Caco-2 (cell line): ENCODE measurements at regions not wholly inside any gene's neighbourhood (a gene's known extent, or its start where the extent isn't known, plus 50 kb on each side); places are given as distances from the start of the nearest gene placed in this dataset.

Experiments
- BruUV-seq: library from RNA; stranded (reverse); fragments of 400-500 nt; replicated peaks from 2 replicates; lab custom pipeline; 2021; lab: Mats Ljungman, UMichigan
- CTCF ChIA-PET: fragments of 300-600 bp; sonication (Branson Sonifier 250); formaldehyde crosslinking; loops from one replicate; lab custom pipeline; 2022; ENCODE audit warnings: antibody characterized with exemption; lab: Charles Lee
- POLR2A ChIA-PET: fragments of 300-600 bp; sonication (Branson Sonifier 250); formaldehyde crosslinking; loops from one replicate; lab custom pipeline; 2022; ENCODE audit warnings: antibody characterized with exemption; lab: Charles Lee
- DNase-seq, 2 experiments: peaks; one replicate each; pipeline versions ENCODE4 v3.0.0 to v3.0.0-alpha.2; 2020 to 2022
- H3K27me3 ChIP-seq: replicated peaks from 2 replicates; pipeline ENCODE4 v1.6.0; 2011; ENCODE audit warnings: low read length; ENCODE audit not compliant: control insufficient read depth, insufficient read depth
- H3K36me3 ChIP-seq: 2 replicates; pipeline ENCODE4 v1.5.1; 2011; ENCODE audit warnings: low read length; ENCODE audit not compliant: control insufficient read depth, insufficient read depth
- H3K4me1 ChIP-seq: fragments of 250-450 bp; sonication (Bioruptor Pico); 2 replicates; pipeline ENCODE4 v1.5.1; 2020; ENCODE audit warnings: mild to moderate bottlenecking
- H3K4me3 ChIP-seq: 2 replicates; pipeline ENCODE4 v1.5.1; 2011; ENCODE audit warnings: low read depth, mild to moderate bottlenecking, control low read depth, low read length
- H3K9me3 ChIP-seq: fragments of 250-450 bp; sonication (Bioruptor Pico); 2 replicates; pipeline ENCODE4 v1.5.1; 2020; ENCODE audit warnings: mild to moderate bottlenecking, moderate library complexity
- H3K27ac Mint-ChIP-seq: one replicate; pipeline ENCODE4 v1.8.0; 2022; ENCODE audit warnings: mixed read lengths; ENCODE audit not compliant: unreplicated experiment
- H3K27me3 Mint-ChIP-seq: one replicate; pipeline ENCODE4 v1.8.0; 2022; ENCODE audit warnings: mixed read lengths; ENCODE audit not compliant: insufficient read depth, unreplicated experiment
- H3K36me3 Mint-ChIP-seq: one replicate; pipeline ENCODE4 v1.8.0; 2022; ENCODE audit warnings: mild to moderate bottlenecking, mixed read lengths; ENCODE audit not compliant: insufficient read depth, unreplicated experiment
- H3K4me1 Mint-ChIP-seq: one replicate; pipeline ENCODE4 v1.8.0; 2022; ENCODE audit warnings: low read depth, mixed read lengths; ENCODE audit not compliant: unreplicated experiment
- H3K4me3 Mint-ChIP-seq: one replicate; pipeline ENCODE4 v1.8.0; 2022; ENCODE audit warnings: mild to moderate bottlenecking, moderate library complexity, mixed read lengths; ENCODE audit not compliant: unreplicated experiment
- H3K9me3 Mint-ChIP-seq: one replicate; pipeline ENCODE4 v1.8.0; 2022; ENCODE audit warnings: mixed read lengths; ENCODE audit not compliant: unreplicated experiment
- intact Hi-C: fragments of 100-400 bp; cut with micrococcal nuclease; formaldehyde crosslinking; loops from one replicate; pipeline ENCODE4 v1.10.0; 2022; ENCODE audit not compliant: unreplicated experiment
- TF ChIP-seq, protein P1 (sequence below), 2 experiments: fragments of 200-600 bp in 1 of 2; IDR thresholded peaks; 1 replicate in 1 of 2; 2 replicates in 1 of 2; pipeline versions ENCODE4 v1.5.1 to v1.8.0; 2011 to 2022; ENCODE audit warnings: antibody characterized with exemption in 1 of 2, control low read depth in 1 of 2, inconsistent platforms in 1 of 2, low read depth in 1 of 2, low read length in 1 of 2, mild to moderate bottlenecking in 1 of 2, moderate library complexity in 1 of 2; ENCODE audit not compliant: insufficient read depth in 1 of 2, severe bottlenecking in 1 of 2, unreplicated experiment in 1 of 2

DNA sequence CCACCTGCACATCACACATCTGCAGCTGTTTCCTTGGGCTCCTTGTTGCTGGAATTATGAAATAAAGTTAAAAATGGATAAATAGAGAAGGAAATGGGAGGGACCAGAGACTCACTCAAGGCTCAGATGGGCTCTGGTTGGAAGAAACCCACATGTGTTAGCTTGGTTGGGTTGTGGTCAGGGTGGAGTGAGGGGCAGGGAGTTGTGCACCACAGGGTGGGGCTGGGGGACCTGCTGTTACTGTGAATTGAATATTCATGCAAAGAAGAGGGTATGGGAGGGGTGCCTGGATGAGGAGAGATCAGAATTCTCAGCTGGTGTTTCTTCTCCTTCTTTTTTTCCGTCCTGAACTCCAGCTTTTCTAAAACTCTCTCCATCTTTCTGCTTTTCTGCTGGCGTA lies 320.7 kb downstream of the MAP2K4 start:
- Histone ChIP-seq H3K4me1 (no peaks in the 10 kb centered on the region), H3K36me3 (no peaks in the 10 kb centered on the region), H3K4me3 (no peak overlapping the region), H3K9me3 (no peaks in the 10 kb centered on the region), H3K27me3 (no peaks in the 10 kb centered on the region)
- CTCF ChIA-PET: no interaction called here
- H3K27ac Mint-ChIP-seq: no peak overlapping the region
- H3K27me3 Mint-ChIP-seq: no peaks in the 10 kb centered on the region
- POLR2A ChIA-PET: no interaction called here
- no peaks in the 10 kb centered on the region for H3K9me3 Mint-ChIP-seq
- no TSS peak for BruUV-seq
- H3K36me3 Mint-ChIP-seq: no peaks in the 10 kb centered on the region
- intact Hi-C loops: no loop called here
- H3K4me3 Mint-ChIP-seq: no peak overlapping the region
- TF ChIP-seq, protein P1, sequence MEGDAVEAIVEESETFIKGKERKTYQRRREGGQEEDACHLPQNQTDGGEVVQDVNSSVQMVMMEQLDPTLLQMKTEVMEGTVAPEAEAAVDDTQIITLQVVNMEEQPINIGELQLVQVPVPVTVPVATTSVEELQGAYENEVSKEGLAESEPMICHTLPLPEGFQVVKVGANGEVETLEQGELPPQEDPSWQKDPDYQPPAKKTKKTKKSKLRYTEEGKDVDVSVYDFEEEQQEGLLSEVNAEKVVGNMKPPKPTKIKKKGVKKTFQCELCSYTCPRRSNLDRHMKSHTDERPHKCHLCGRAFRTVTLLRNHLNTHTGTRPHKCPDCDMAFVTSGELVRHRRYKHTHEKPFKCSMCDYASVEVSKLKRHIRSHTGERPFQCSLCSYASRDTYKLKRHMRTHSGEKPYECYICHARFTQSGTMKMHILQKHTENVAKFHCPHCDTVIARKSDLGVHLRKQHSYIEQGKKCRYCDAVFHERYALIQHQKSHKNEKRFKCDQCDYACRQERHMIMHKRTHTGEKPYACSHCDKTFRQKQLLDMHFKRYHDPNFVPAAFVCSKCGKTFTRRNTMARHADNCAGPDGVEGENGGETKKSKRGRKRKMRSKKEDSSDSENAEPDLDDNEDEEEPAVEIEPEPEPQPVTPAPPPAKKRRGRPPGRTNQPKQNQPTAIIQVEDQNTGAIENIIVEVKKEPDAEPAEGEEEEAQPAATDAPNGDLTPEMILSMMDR (IDR thresholded peaks at IDR 0.05; ENCODE audit: insufficient read depth in 1 of 2, low read depth in 1 of 2, low read length in 1 of 2, severe bottlenecking in 1 of 2, unreplicated experiment in 1 of 2): no peak
- DNase-seq: no peak
- H3K4me1 Mint-ChIP-seq: no peaks in the 10 kb centered on the region

GRCh38 chr17:12342161-12342560 lies 321.5 kb downstream of the MAP2K4 start:
- no peaks in the 10 kb centered on the region for H3K9me3 Mint-ChIP-seq
- H3K27me3 Mint-ChIP-seq: no peaks in the 10 kb centered on the region
- TF ChIP-seq, protein P1 (IDR thresholded peaks at IDR 0.05; ENCODE audit: insufficient read depth in 1 of 2, low read depth in 1 of 2, low read length in 1 of 2, severe bottlenecking in 1 of 2, unreplicated experiment in 1 of 2): no peak
- no TSS peak for BruUV-seq
- ChIA-PET CTCF (interaction anchor here (0.6 kb wide), 1 partner anchor 397 kb away, joined by 3 read pairs; no protein-coding TSS in a partner anchor), POLR2A (no interaction called here)
- H3K4me1 Mint-ChIP-seq: no peaks in the 10 kb centered on the region
- Histone ChIP-seq H3K4me1 (no peaks in the 10 kb centered on the region), H3K27me3 (no peaks in the 10 kb centered on the region), H3K36me3 (no peaks in the 10 kb centered on the region), H3K9me3 (no peaks in the 10 kb centered on the region), H3K4me3 (no peak overlapping the region)
- no peak overlapping the region for H3K27ac Mint-ChIP-seq
- H3K36me3 Mint-ChIP-seq: no peaks in the 10 kb centered on the region
- DNase-seq: no peak
- intact Hi-C loops: no loop called here
- no peak overlapping the region for H3K4me3 Mint-ChIP-seq

DNA sequence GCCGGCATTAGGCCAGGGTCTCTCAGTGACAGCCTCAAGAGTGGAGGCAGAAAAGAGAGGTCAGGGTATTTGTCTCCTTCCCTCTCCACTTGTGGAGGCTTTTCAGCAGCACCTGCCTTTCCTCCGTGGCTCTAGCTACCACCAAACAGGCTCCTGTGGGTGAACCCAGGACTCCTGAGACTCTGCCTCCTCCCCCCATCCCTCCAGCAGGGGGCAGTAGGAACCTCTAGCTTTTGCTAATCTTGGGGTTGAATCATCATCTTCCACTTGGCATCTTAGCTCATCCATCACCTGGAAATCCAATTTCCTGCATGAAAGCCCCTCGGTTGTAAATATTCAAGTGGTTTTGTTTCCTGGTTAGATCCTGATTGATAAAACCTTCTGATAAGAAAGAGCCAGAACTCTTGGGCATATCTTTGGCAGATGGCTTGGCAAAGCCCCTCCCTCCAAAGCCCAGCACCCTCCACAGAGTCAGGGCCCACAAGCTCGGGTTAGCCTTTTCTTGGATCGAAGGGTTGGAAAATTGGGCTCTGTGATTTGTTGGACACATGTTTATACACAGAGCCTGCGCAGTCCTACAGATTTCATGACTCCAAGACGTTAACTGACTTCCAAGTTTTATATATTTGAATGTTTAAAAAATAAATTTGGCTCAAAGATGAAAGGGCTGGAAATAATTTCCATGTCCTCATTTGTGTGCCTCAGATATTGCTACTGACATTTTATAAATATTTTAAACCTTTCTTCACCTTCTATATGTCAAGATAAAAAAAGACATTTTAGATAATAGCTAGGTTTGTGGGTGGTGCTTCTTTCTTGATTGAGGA lies 322.1 kb downstream of the MAP2K4 start:
- CTCF ChIA-PET: interaction anchor here (0.6 kb wide), 1 partner anchor 397 kb away, joined by 3 read pairs; no protein-coding TSS in a partner anchor
- Mint-ChIP-seq H3K27ac (no peak overlapping the region), H3K36me3 (no peaks in the 10 kb centered on the region), H3K4me3 (no peak overlapping the region), H3K27me3 (no peaks in the 10 kb centered on the region), H3K4me1 (no peaks in the 10 kb centered on the region), H3K9me3 (no peaks in the 10 kb centered on the region)
- no peaks in the 10 kb centered on the region for H3K36me3 ChIP-seq
- POLR2A ChIA-PET: no interaction called here
- BruUV-seq: no TSS peak
- TF ChIP-seq, protein P1 (IDR thresholded peaks at IDR 0.05; ENCODE audit: insufficient read depth in 1 of 2, low read depth in 1 of 2, low read length in 1 of 2, severe bottlenecking in 1 of 2, unreplicated experiment in 1 of 2): peak; percentile 13 to 16
- H3K4me1 ChIP-seq: no peaks in the 10 kb centered on the region
- peak in 1 of 2 experiments; percentile 11 for DNase-seq
- H3K4me3 ChIP-seq: no peak overlapping the region
- no peaks in the 10 kb centered on the region for H3K9me3 ChIP-seq
- H3K27me3 ChIP-seq: no peaks in the 10 kb centered on the region
- intact Hi-C loops: no loop called here
